SK-N-SH (cell line): ENCODE measurements at regions not wholly inside any gene's neighbourhood (a gene's known extent, or its start where the extent isn't known, plus 50 kb on each side); places are given as distances from the start of the nearest gene placed in this dataset.

Experiments used
- CTCF ChIA-PET: fragments of 300-600, 350-600 bp; formaldehyde crosslinking; extraction: SDS; loops from one replicate; lab custom pipeline; 2021; lab: Yijun Ruan, JAX
- POLR2A ChIA-PET: fragments of 350-600 bp; sonication (Branson Sonifier 250); formaldehyde crosslinking; extraction: SDS; loops from one replicate; lab custom pipeline; 2020; ENCODE audit warnings: antibody characterized with exemption, inconsistent platforms; lab: Yijun Ruan, JAX
- DNase-seq: peaks from one replicate; pipeline ENCODE4 v3.0.0; 2012
- H2AFZ ChIP-seq: fragments of 200-600 bp; sonication (generic); 2 replicates; pipeline ENCODE4 v1.8.1; 2016; ENCODE audit warnings: antibody characterized with exemption, mild to moderate bottlenecking, low read depth
- H3F3A ChIP-seq: fragments of 200-600 bp; sonication (generic); replicated peaks from 2 replicates; pipeline ENCODE3; 2016; ENCODE audit warnings: antibody characterized with exemption, mild to moderate bottlenecking; ENCODE audit not compliant: insufficient read depth
- H3K27ac ChIP-seq, 2 experiments: fragments of 200-500 bp in 1 of 2; fragments of 200-600 bp in 1 of 2; sonication (Bioruptor generic) in 1 of 2; sonication (generic), shearing (Covaris generic) in 1 of 2; 2 replicates each; pipeline versions ENCODE4 v1.5.1 to v1.6.1; 2014 to 2016; ENCODE audit warnings: low read depth in 2 of 2, inconsistent platforms in 1 of 2, low read length in 1 of 2, mild to moderate bottlenecking in 1 of 2, mixed read lengths in 1 of 2
- H3K27me3 ChIP-seq: fragments of 200-600 bp; sonication (generic), shearing (Covaris generic); 2 replicates; pipeline ENCODE4 v1.6.1; 2016; ENCODE audit warnings: mixed run types; ENCODE audit not compliant: insufficient read depth
- H3K36me3 ChIP-seq, 2 experiments: fragments of 200-500 bp in 1 of 2; fragments of 200-600 bp in 1 of 2; sonication (Bioruptor generic) in 1 of 2; sonication (generic) in 1 of 2; replicated peaks in 1 of 2; 2 replicates each; pipeline versions ENCODE3 to v1.5.1; 2014 to 2016; ENCODE audit warnings: low read length in 1 of 2, mild to moderate bottlenecking in 1 of 2; ENCODE audit not compliant: insufficient read depth in 2 of 2, control insufficient read depth in 1 of 2
- H3K4me1 ChIP-seq, 2 experiments: fragments of 200-500 bp in 1 of 2; fragments of 200-600 bp in 1 of 2; sonication (Bioruptor generic) in 1 of 2; sonication (generic), shearing (Covaris generic) in 1 of 2; 2 replicates each; pipeline versions ENCODE4 v1.5.1 to v1.6.1; 2014 to 2016; ENCODE audit warnings: low read depth in 1 of 2, low read length in 1 of 2, mixed run types in 1 of 2; ENCODE audit not compliant: insufficient read depth in 2 of 2, control insufficient read depth in 1 of 2
- H3K4me2 ChIP-seq: fragments of 200-600 bp; sonication (generic), shearing (Covaris generic); 2 replicates; pipeline ENCODE4 v1.6.1; 2017; ENCODE audit warnings: mixed run types
- H3K4me3 ChIP-seq, 2 experiments: fragments of 200-500 bp in 1 of 2; fragments of 200-600 bp in 1 of 2; sonication (Bioruptor generic) in 1 of 2; sonication (generic), shearing (Covaris generic) in 1 of 2; 2 replicates each; pipeline versions ENCODE4 v1.5.1 to v1.8.1; 2014 to 2016; ENCODE audit warnings: low read depth in 2 of 2, inconsistent platforms in 1 of 2, low read length in 1 of 2, mild to moderate bottlenecking in 1 of 2, mixed read lengths in 1 of 2, moderate library complexity in 1 of 2
- H3K79me2 ChIP-seq: fragments of 200-600 bp; sonication (generic); 2 replicates; pipeline ENCODE4 v1.8.1; 2017; ENCODE audit warnings: mild to moderate bottlenecking; ENCODE audit not compliant: insufficient read depth
- H3K9ac ChIP-seq: fragments of 200-600 bp; sonication (generic); 2 replicates; pipeline ENCODE4 v1.6.1; 2017; ENCODE audit warnings: mixed run types
- H3K9me2 ChIP-seq: fragments of 200-600 bp; sonication (generic); 2 replicates; pipeline ENCODE4 v1.6.1; 2017; ENCODE audit warnings: mixed run types
- H3K9me3 ChIP-seq: fragments of 200-600 bp; sonication (generic); 2 replicates; pipeline ENCODE4 v1.6.1; 2017; ENCODE audit warnings: mixed run types, mild to moderate bottlenecking, moderate library complexity
- H4K20me1 ChIP-seq: fragments of 200-600 bp; sonication (generic); 2 replicates; pipeline ENCODE4 v1.6.1; 2017; ENCODE audit warnings: mild to moderate bottlenecking, mixed run types; ENCODE audit not compliant: insufficient read depth
- CHD2 ChIP-seq: fragments of 150-350 bp; IDR thresholded peaks from 2 replicates; pipeline ENCODE4 v1.6.1; 2018; ENCODE audit warnings: low read length; ENCODE audit not compliant: partially characterized antibody
- ELF1 ChIP-seq: IDR thresholded peaks from 2 replicates; pipeline ENCODE4 v1.4.0; 2012
- EP300 ChIP-seq, 2 experiments: IDR thresholded peaks; 2 replicates each; pipeline versions ENCODE4 v1.4.0 to v1.6.1; 2012; ENCODE audit warnings: borderline replicate concordance in 1 of 2, low read depth in 1 of 2, low read length in 1 of 2
- FOXJ3 ChIP-seq: sonication (generic); formaldehyde crosslinking; IDR thresholded peaks from 2 replicates; pipeline ENCODE4 v1.5.1; 2020; ENCODE audit warnings: mild to moderate bottlenecking, missing genetic modification reagents
- FOXM1 ChIP-seq: IDR thresholded peaks from 2 replicates; pipeline ENCODE4 v1.4.0; 2012; ENCODE audit warnings: low read depth, mild to moderate bottlenecking
- GABPA ChIP-seq: IDR thresholded peaks from 2 replicates; pipeline ENCODE4 v1.4.0; 2012; ENCODE audit warnings: low read depth, mild to moderate bottlenecking
- JUND ChIP-seq: IDR thresholded peaks from 2 replicates; pipeline ENCODE4 v1.4.0; 2012
- MAX ChIP-seq: IDR thresholded peaks from 2 replicates; pipeline ENCODE4 v1.4.0; 2012; ENCODE audit warnings: low read depth
- RAD21 ChIP-seq: IDR thresholded peaks from 2 replicates; pipeline ENCODE4 v1.6.1; 2012; ENCODE audit warnings: mild to moderate bottlenecking, low read length
- RFX5 ChIP-seq: IDR thresholded peaks from 2 replicates; pipeline ENCODE4 v1.6.1; 2012; ENCODE audit warnings: mild to moderate bottlenecking, improper control_type of control experiment, low read length
- SIN3A ChIP-seq: IDR thresholded peaks from 2 replicates; pipeline ENCODE4 v1.6.1; 2012; ENCODE audit warnings: low read depth, mild to moderate bottlenecking, low read length, moderate library complexity, borderline replicate concordance
- TCF12 ChIP-seq: IDR thresholded peaks from 2 replicates; pipeline ENCODE4 v1.4.0; 2012
- TEAD4 ChIP-seq: IDR thresholded peaks from 2 replicates; pipeline ENCODE4 v1.4.0; 2012; ENCODE audit warnings: mild to moderate bottlenecking, borderline replicate concordance; ENCODE audit not compliant: insufficient read depth
- YY1 ChIP-seq: IDR thresholded peaks from 2 replicates; pipeline ENCODE4 v1.4.0; 2012; ENCODE audit warnings: low read depth, mild to moderate bottlenecking
- WGBS: methylation state at CpG from one replicate; pipeline ENCODE4 v1.1.6; 2017; ENCODE audit warnings: low lambda C conversion rate; 5-methylcytosine and 5-hydroxymethylcytosine counted together
- TF ChIP-seq, protein P1 (sequence below): IDR thresholded peaks from 2 replicates; pipeline ENCODE4; 2012
- TF ChIP-seq, protein P2 (sequence below): fragments of 150-350 bp; IDR thresholded peaks from 2 replicates; pipeline ENCODE4 v1.6.1; 2017; ENCODE audit warnings: antibody characterized with exemption, low read length, low read depth, borderline replicate concordance

DNA sequence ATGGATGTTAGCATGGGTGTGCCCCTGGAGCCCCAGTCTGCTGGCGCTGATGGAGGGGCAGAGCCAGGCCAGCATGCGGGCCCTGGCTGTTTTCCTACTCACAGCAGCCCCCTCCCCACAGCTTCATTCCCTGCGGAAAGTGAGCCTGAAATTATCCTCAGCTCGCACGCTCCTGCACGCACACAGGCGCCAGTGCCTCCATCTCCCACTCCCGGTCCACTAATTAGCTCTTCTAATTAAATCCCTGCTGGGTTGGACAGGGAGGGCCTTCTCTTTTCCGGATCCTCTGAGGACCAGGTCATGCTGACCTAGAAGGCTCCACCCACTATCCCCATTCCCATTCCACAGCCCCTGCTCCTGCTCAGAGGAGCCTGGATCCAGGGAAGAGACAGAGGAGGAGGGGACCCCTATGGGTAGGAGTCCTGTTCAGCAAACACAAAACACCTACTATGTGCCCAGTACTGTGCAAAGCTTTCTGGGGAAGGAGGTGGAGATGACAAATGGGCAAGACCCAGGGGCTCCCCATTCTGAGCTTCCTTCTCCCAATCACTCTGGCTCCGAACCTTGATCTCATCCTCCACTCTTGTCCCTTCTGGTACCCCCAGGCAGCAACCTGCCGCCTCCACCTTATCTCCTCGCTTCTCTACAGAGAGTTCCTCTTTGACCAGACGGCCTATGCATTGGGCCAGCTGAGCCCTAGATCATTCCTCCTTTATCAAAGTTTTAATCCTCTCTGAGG, 70.2 kb upstream of the CCDC167 start:
- Histone ChIP-seq H3K4me2 (no peak overlapping the region), H3K36me3 (no peaks in the 10 kb centered on the region), H2AFZ (no peak overlapping the region), H3K27ac (no peak overlapping the region), H3K4me3 (no peak overlapping the region), H3K9me3 (no peaks in the 10 kb centered on the region), H3K4me1 (peaks cover 0 to 39% of the 10 kb centered on the region in 2 experiments; a peak in 2 of 4 replicates), H3K9ac (no peak overlapping the region), H3F3A (no peaks in the 10 kb centered on the region), H3K27me3 (peaks cover 4% of the 10 kb centered on the region), H3K79me2 (no peaks in the 10 kb centered on the region), H3K9me2 (no peaks in the 10 kb centered on the region), H4K20me1 (no peaks in the 10 kb centered on the region)
- DNase-seq, result no peak
- POLR2A ChIA-PET, result no interaction called here
- WGBS, result 78% methylated on average over 11 of the region's 13 CpGs
- TF ChIP-seq RFX5 (no peak), TCF12 (no peak), GABPA (no peak), EP300 (IDR thresholded peaks at IDR 0.05; ENCODE audit: borderline replicate concordance in 1 of 2, low read depth in 1 of 2, low read length in 1 of 2) (no peak), FOXJ3 (CRISPR knock-in tag) (no peak), TEAD4 (no peak), MAX (no peak), JUND (no peak), YY1 (no peak), FOXM1 (no peak)
- TF ChIP-seq, protein P1, sequence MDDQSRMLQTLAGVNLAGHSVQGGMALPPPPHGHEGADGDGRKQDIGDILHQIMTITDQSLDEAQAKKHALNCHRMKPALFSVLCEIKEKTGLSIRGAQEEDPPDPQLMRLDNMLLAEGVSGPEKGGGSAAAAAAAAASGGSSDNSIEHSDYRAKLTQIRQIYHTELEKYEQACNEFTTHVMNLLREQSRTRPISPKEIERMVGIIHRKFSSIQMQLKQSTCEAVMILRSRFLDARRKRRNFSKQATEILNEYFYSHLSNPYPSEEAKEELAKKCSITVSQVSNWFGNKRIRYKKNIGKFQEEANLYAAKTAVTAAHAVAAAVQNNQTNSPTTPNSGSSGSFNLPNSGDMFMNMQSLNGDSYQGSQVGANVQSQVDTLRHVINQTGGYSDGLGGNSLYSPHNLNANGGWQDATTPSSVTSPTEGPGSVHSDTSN, result no peak
- TF ChIP-seq, protein P2, sequence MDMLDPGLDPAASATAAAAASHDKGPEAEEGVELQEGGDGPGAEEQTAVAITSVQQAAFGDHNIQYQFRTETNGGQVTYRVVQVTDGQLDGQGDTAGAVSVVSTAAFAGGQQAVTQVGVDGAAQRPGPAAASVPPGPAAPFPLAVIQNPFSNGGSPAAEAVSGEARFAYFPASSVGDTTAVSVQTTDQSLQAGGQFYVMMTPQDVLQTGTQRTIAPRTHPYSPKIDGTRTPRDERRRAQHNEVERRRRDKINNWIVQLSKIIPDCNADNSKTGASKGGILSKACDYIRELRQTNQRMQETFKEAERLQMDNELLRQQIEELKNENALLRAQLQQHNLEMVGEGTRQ, result no peak
- CTCF ChIA-PET, result interaction anchor here (0.7 to 8.1 kb wide), 7 partner anchors 10 to 135 kb away, joined by 3 to 68 read pairs (median 3); no protein-coding TSS in a partner anchor

DNA sequence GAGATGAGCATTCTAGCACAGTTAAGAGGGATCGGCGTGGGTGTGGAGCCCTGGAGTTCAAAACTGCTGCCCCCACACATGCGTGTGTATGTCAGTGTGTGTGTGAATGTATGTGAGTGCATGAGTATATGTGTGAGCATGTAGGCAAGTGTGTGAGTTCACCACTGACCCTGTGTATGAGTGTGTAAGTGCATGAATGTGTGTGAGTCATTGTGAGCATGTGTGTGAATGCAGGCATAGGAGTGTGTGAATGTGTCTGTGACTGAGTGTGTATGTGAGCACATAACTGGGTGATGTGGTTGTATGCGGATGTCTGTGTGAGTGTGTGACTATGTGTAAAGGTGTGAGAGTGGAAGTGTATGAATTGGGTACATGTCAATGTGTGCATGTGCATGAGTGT, 69.6 kb upstream of the CCDC167 start:
- Histone ChIP-seq H3K27me3 (peaks cover 4% of the 10 kb centered on the region), H3K27ac (no peak overlapping the region), H4K20me1 (no peaks in the 10 kb centered on the region), H3K36me3 (no peaks in the 10 kb centered on the region), H3F3A (no peaks in the 10 kb centered on the region), H2AFZ (no peak overlapping the region), H3K9me3 (no peaks in the 10 kb centered on the region), H3K79me2 (no peaks in the 10 kb centered on the region), H3K9ac (no peak overlapping the region), H3K4me2 (no peak overlapping the region), H3K9me2 (no peaks in the 10 kb centered on the region), H3K4me3 (no peak overlapping the region), H3K4me1 (peaks cover 0 to 45% of the 10 kb centered on the region in 2 experiments; a peak in 2 of 4 replicates)
- CTCF ChIA-PET, result interaction anchor here (1.1 to 8.1 kb wide), 5 partner anchors 80 to 135 kb away, joined by 3 to 68 read pairs (median 3); no protein-coding TSS in a partner anchor
- no peak for DNase-seq
- POLR2A ChIA-PET, result no interaction called here
- no peak for TF ChIP-seq CHD2
- TF ChIP-seq SIN3A, result no peak
- TF ChIP-seq ELF1, result no peak
- TF ChIP-seq RAD21, result no peak
- 88% methylated on average over 4 of the region's 4 CpGs for WGBS
